ENCODE measurements at regions not wholly inside any gene's neighbourhood (a gene's known extent, or its start where the extent isn't known, plus 50 kb on each side); places are given as distances from the start of the nearest gene placed in this dataset.

DNA sequence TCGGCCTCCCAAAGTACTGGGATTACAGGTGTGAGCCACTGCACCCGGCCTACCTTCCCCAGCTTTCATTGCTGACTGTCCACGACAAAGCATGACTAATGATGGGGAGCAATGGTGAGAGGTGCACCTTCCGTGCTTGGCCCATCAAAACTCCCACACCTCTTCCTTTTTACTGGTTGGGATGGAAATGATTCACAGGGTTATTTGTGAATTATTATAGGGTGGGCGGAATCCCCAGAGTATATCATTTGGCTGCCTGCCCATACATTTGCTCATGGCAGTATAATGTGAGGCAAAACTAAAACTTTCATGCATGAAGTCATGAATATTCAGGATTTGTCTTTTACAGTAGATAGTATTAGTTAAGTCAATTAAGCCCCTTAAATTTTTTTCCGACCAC lies 334.2 kb upstream of the NETO1 start:
- H3K4me3 ChIP-seq (ENCODE audit: low read depth in 1 of 2, low read length in 2 of 2): no peak overlapping the region
- no peaks in the 10 kb centered on the region for H3K27me3 ChIP-seq (ENCODE audit: low read depth, low read length)
- H3K36me3 ChIP-seq (ENCODE audit: control insufficient read depth in 1 of 2, insufficient read depth in 2 of 2, low read length in 2 of 2): no peaks in the 10 kb centered on the region
- no peak overlapping the region for H3K27ac ChIP-seq (ENCODE audit: low read length)
- no peaks in the 10 kb centered on the region for H3K9me3 ChIP-seq (ENCODE audit: control insufficient read depth in 1 of 2, low read length in 2 of 2)
- H3K4me1 ChIP-seq (ENCODE audit: control insufficient read depth in 1 of 2, insufficient read depth in 2 of 2, low read length in 2 of 2): no peaks in the 10 kb centered on the region

DNA sequence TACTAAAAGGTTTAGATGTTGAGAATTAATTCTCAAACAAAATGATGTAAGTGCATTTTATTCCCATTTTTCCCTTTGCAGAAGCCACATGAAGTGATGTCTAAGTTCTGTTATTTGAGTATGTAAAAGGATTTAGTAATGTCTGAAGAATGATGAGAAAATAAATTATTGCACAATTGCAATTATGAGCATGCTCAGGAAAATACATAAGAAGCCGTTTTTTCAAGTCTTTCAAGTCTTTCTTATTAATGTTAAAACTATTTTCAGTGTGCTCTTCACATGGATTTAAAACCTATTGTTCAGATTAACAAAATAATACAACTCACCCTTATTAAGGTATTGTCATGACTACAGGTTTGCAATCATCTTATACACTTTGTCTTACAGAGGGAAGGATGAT lies 331.4 kb upstream of the NETO1 start:
- no peaks in the 10 kb centered on the region for H3K27me3 ChIP-seq (ENCODE audit: low read depth, low read length)
- H3K27ac ChIP-seq (ENCODE audit: low read length): no peak overlapping the region
- no peaks in the 10 kb centered on the region for H3K4me1 ChIP-seq (ENCODE audit: control insufficient read depth in 1 of 2, insufficient read depth in 2 of 2, low read length in 2 of 2)
- H3K9me3 ChIP-seq (ENCODE audit: control insufficient read depth in 1 of 2, low read length in 2 of 2): no peaks in the 10 kb centered on the region
- H3K4me3 ChIP-seq (ENCODE audit: low read depth in 1 of 2, low read length in 2 of 2): no peak overlapping the region
- no peaks in the 10 kb centered on the region for H3K36me3 ChIP-seq (ENCODE audit: control insufficient read depth in 1 of 2, insufficient read depth in 2 of 2, low read length in 2 of 2)

DNA sequence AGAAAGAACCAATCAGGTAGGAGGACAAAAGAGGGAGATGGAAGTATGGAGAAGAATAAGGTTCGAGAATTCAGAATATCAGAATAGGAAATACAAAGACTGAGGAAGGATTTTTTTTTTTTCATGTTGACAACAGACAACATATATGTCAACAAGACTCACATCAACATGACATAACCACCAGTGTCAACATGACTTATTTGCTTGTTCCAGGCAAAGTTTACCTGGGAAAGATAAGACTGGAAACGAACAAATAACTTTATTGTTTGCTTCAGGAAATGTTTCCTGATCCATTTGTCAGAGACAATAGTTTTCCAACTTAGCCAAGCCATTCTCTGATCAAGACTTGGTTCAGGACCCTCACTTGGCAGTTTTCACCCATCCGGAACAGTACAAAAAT lies 321.9 kb upstream of the NETO1 start:
- Histone ChIP-seq H3K9me3 (ENCODE audit: control insufficient read depth in 1 of 2, low read length in 2 of 2) (peaks cover 0 to 2% of the 10 kb centered on the region in 2 donors), H3K4me1 (ENCODE audit: control insufficient read depth in 1 of 2, insufficient read depth in 2 of 2, low read length in 2 of 2) (no peaks in the 10 kb centered on the region), H3K27ac (ENCODE audit: low read length) (no peak overlapping the region), H3K4me3 (ENCODE audit: low read depth in 1 of 2, low read length in 2 of 2) (no peak overlapping the region), H3K27me3 (ENCODE audit: low read depth, low read length) (no peaks in the 10 kb centered on the region), H3K36me3 (ENCODE audit: control insufficient read depth in 1 of 2, insufficient read depth in 2 of 2, low read length in 2 of 2) (no peaks in the 10 kb centered on the region)

DNA sequence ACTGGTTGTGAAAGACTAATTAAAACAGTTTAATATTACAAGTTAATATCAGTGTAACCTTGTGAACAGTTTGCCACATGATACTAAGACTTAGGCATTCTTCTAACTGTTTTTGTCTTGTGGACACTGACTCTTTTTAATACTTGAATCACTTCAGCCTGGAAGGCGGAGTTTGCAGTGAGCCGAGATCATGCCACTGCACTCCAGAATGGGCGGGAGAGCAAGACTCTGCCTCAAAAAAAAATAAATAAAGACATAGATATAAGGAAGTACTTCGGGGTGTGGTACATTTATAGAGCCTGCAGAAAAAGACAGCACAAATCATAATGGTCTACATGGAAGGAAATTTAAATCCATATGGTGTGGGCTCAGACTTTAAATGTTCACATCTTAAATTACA lies 300.4 kb upstream of the NETO1 start:
- no peak overlapping the region for H3K27ac ChIP-seq (ENCODE audit: low read length)
- H3K4me3 ChIP-seq (ENCODE audit: low read depth in 1 of 2, low read length in 2 of 2): no peak overlapping the region
- H3K27me3 ChIP-seq (ENCODE audit: low read depth, low read length): no peaks in the 10 kb centered on the region
- H3K4me1 ChIP-seq (ENCODE audit: control insufficient read depth in 1 of 2, insufficient read depth in 2 of 2, low read length in 2 of 2): no peaks in the 10 kb centered on the region
- H3K9me3 ChIP-seq (ENCODE audit: control insufficient read depth in 1 of 2, low read length in 2 of 2): peaks cover 0 to 3% of the 10 kb centered on the region in 2 donors
- H3K36me3 ChIP-seq (ENCODE audit: control insufficient read depth in 1 of 2, insufficient read depth in 2 of 2, low read length in 2 of 2): no peaks in the 10 kb centered on the region

DNA sequence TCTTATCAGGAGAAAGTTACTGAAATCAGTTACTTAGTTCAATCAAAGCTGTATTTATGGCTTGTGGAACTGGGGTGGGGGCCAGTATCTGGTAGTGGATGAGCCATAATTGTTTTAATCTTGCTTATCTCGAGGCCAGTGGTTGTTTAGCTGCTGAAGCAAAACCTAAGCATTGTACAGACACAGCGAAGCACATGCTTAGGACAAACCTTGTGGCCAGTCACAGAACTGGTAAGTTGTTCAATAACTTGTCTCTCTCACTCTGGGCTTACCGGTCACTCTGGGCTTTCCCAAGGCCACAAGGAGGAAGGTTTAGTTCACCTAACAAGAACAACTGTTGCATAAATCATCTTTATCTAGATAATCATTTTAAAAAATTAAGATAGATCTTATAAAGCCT lies 296.6 kb upstream of the NETO1 start:
- no peak overlapping the region for H3K4me3 ChIP-seq (ENCODE audit: low read depth in 1 of 2, low read length in 2 of 2)
- H3K27ac ChIP-seq (ENCODE audit: low read length): no peak overlapping the region
- no peaks in the 10 kb centered on the region for H3K27me3 ChIP-seq (ENCODE audit: low read depth, low read length)
- H3K36me3 ChIP-seq (ENCODE audit: control insufficient read depth in 1 of 2, insufficient read depth in 2 of 2, low read length in 2 of 2): no peaks in the 10 kb centered on the region
- peaks cover 0 to 3% of the 10 kb centered on the region in 2 donors for H3K9me3 ChIP-seq (ENCODE audit: control insufficient read depth in 1 of 2, low read length in 2 of 2)
- no peaks in the 10 kb centered on the region for H3K4me1 ChIP-seq (ENCODE audit: control insufficient read depth in 1 of 2, insufficient read depth in 2 of 2, low read length in 2 of 2)

DNA sequence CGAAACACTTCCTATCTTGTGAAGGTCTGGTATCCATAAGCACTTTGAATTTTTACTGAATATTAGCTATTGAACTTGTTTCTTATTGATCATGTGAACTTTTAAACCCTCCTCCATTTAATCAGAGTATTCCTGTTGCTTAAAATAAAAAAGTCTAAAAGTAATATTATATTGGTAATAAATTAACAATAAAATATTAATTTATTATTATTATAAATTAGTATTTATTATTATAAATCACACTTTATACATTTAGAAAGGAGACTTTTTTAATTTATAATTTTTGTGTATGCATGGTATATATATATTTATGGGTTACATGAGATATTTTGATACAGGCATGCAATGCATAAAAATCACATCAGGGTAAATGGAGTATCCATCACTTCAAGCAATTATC lies 295.4 kb upstream of the NETO1 start:
- Histone ChIP-seq H3K4me3 (ENCODE audit: low read depth in 1 of 2, low read length in 2 of 2) (no peak overlapping the region), H3K4me1 (ENCODE audit: control insufficient read depth in 1 of 2, insufficient read depth in 2 of 2, low read length in 2 of 2) (no peaks in the 10 kb centered on the region), H3K36me3 (ENCODE audit: control insufficient read depth in 1 of 2, insufficient read depth in 2 of 2, low read length in 2 of 2) (no peaks in the 10 kb centered on the region), H3K27me3 (ENCODE audit: low read depth, low read length) (no peaks in the 10 kb centered on the region), H3K27ac (ENCODE audit: low read length) (no peak overlapping the region), H3K9me3 (ENCODE audit: control insufficient read depth in 1 of 2, low read length in 2 of 2) (peaks cover 0 to 3% of the 10 kb centered on the region in 2 donors)

DNA sequence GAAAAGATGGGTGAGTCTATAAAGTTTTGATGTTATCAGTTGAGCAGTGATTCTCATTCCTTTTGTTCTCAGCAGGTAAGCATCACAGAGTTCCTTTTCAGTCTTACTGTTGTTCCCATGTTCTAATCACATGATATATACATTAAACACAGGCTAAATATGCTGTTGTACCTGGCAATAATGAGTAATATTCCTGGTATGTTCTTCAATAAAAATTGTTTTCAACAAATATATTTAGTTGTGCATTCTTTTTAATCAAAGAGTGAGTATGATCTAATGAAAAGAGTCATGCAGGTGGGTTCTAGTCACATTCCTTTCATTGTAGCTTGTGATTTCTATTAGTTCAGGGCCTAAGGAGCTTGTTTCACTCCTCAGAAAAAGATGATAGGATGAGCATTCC lies 288.3 kb upstream of the NETO1 start:
- Histone ChIP-seq H3K27ac (ENCODE audit: low read length) (no peak overlapping the region), H3K36me3 (ENCODE audit: control insufficient read depth in 1 of 2, insufficient read depth in 2 of 2, low read length in 2 of 2) (no peaks in the 10 kb centered on the region), H3K4me1 (ENCODE audit: control insufficient read depth in 1 of 2, insufficient read depth in 2 of 2, low read length in 2 of 2) (no peaks in the 10 kb centered on the region), H3K27me3 (ENCODE audit: low read depth, low read length) (no peaks in the 10 kb centered on the region), H3K9me3 (ENCODE audit: control insufficient read depth in 1 of 2, low read length in 2 of 2) (no peaks in the 10 kb centered on the region), H3K4me3 (ENCODE audit: low read depth in 1 of 2, low read length in 2 of 2) (no peak overlapping the region)

DNA sequence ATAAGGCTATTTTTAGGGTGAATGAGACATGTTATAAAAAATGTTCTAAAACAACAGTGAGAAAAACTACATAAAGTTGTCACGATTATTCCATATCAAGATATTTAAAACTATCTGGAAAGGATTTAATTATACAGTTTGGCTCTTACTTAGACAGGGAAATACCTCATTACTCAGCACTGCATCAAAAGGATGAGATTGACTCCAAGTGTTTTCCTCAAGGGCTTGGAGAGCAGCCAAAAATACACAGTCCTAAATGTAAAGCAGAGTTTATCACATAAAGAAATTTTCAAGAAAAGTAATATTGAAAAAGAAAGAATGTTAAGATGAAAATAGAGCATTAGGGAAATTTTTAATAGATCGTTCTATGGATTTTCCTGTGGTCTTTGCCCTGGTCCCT lies 285.5 kb upstream of the NETO1 start:
- Histone ChIP-seq H3K9me3 (ENCODE audit: control insufficient read depth in 1 of 2, low read length in 2 of 2) (no peaks in the 10 kb centered on the region), H3K4me1 (ENCODE audit: control insufficient read depth in 1 of 2, insufficient read depth in 2 of 2, low read length in 2 of 2) (no peaks in the 10 kb centered on the region), H3K4me3 (ENCODE audit: low read depth in 1 of 2, low read length in 2 of 2) (no peak overlapping the region), H3K36me3 (ENCODE audit: control insufficient read depth in 1 of 2, insufficient read depth in 2 of 2, low read length in 2 of 2) (no peaks in the 10 kb centered on the region), H3K27me3 (ENCODE audit: low read depth, low read length) (no peaks in the 10 kb centered on the region), H3K27ac (ENCODE audit: low read length) (no peak overlapping the region)

DNA sequence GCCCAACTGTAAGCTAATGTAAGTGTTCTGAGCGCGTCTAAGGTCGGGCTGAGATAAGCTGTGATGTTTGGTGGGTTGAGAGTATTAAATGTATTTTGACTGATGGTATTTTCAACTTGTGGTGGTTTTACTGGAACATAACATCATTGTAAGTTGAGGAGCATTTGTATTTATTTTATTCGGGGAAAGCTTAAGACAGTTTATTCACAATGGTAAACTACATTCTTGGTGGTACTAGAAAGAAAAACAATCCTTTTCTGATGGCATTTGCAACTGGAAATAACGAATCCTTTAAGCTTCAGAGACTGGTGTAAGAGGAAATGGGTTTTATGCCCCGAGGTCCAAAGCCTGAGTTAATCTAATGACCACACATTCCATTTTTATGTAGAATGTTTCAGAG lies 283.3 kb upstream of the NETO1 start:
- Histone ChIP-seq H3K4me3 (ENCODE audit: low read depth in 1 of 2, low read length in 2 of 2) (no peak overlapping the region), H3K4me1 (ENCODE audit: control insufficient read depth in 1 of 2, insufficient read depth in 2 of 2, low read length in 2 of 2) (no peaks in the 10 kb centered on the region)

DNA sequence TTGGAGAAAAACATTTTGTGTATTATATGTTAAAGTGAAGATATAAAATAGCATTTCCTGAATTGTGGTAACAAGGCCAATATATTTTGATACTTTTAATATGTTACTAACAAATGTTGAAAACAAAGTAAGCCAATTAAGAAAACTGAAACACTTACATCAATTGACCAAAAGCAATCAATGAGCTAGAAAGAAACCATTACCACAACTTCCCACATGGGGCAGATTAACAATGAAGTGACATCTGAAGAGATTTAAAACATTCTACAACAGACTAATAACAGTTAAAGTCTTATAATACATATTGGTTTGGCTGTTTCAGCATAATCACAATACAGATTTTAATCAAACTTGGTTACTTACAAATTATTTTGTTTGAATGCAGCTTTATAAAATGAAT lies 282.4 kb upstream of the NETO1 start:
- H3K27ac ChIP-seq (ENCODE audit: low read length): no peak overlapping the region
- H3K27me3 ChIP-seq (ENCODE audit: low read depth, low read length): no peaks in the 10 kb centered on the region
- H3K9me3 ChIP-seq (ENCODE audit: control insufficient read depth in 1 of 2, low read length in 2 of 2): no peaks in the 10 kb centered on the region
- H3K4me3 ChIP-seq (ENCODE audit: low read depth in 1 of 2, low read length in 2 of 2): no peak overlapping the region
- H3K4me1 ChIP-seq (ENCODE audit: control insufficient read depth in 1 of 2, insufficient read depth in 2 of 2, low read length in 2 of 2): no peaks in the 10 kb centered on the region
- H3K36me3 ChIP-seq (ENCODE audit: control insufficient read depth in 1 of 2, insufficient read depth in 2 of 2, low read length in 2 of 2): no peaks in the 10 kb centered on the region

More for the DNA sequence above, 283.3 kb upstream of the NETO1 start:
- Histone ChIP-seq H3K36me3 (ENCODE audit: control insufficient read depth in 1 of 2, insufficient read depth in 2 of 2, low read length in 2 of 2) (no peaks in the 10 kb centered on the region), H3K9me3 (ENCODE audit: control insufficient read depth in 1 of 2, low read length in 2 of 2) (no peaks in the 10 kb centered on the region), H3K27ac (ENCODE audit: low read length) (no peak overlapping the region), H3K27me3 (ENCODE audit: low read depth, low read length) (no peaks in the 10 kb centered on the region)

DNA sequence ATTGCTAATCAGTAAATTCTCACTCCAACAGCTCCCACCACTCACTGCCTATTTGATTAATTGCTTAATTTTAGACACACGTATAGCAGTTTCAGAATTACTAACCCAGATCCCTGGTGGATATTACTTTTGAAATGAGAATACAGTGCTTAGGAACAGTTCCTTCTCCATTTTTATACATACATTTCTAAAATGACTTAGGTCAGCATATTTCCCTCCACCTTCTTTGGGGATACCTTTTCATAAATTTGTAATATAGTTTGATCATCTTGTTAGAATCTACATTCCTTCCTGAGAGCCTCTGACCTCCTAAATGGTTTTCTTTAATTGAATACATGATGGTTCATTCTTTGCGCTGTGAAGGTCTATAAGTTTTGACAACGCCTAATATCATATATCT lies 279.8 kb upstream of the NETO1 start:
- H3K4me1 ChIP-seq (ENCODE audit: control insufficient read depth in 1 of 2, insufficient read depth in 2 of 2, low read length in 2 of 2): no peaks in the 10 kb centered on the region
- no peaks in the 10 kb centered on the region for H3K36me3 ChIP-seq (ENCODE audit: control insufficient read depth in 1 of 2, insufficient read depth in 2 of 2, low read length in 2 of 2)
- no peaks in the 10 kb centered on the region for H3K9me3 ChIP-seq (ENCODE audit: control insufficient read depth in 1 of 2, low read length in 2 of 2)
- no peaks in the 10 kb centered on the region for H3K27me3 ChIP-seq (ENCODE audit: low read depth, low read length)
- H3K27ac ChIP-seq (ENCODE audit: low read length): no peak overlapping the region
- H3K4me3 ChIP-seq (ENCODE audit: low read depth in 1 of 2, low read length in 2 of 2): no peak overlapping the region

DNA sequence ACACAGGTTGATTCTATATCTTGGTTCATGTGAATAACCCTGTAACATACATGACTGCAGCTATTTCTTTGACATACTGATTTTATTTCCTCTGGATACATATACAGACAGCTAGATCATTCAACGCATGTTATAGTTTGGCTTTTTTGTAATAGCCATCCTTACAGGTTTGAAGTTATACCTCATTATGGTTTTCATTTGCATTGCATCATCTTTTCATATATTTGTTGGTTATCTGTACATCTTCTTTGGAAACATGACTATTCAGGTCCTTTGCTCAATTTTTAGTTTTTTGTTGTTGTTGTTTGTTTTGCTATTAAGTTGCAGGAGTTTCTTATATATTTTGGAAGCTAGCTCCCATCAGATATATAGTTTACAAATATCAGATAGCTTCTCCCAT lies 276.2 kb upstream of the NETO1 start:
- H3K36me3 ChIP-seq (ENCODE audit: control insufficient read depth in 1 of 2, insufficient read depth in 2 of 2, low read length in 2 of 2): no peaks in the 10 kb centered on the region
- H3K4me1 ChIP-seq (ENCODE audit: control insufficient read depth in 1 of 2, insufficient read depth in 2 of 2, low read length in 2 of 2): no peaks in the 10 kb centered on the region
- no peaks in the 10 kb centered on the region for H3K27me3 ChIP-seq (ENCODE audit: low read depth, low read length)
- H3K9me3 ChIP-seq (ENCODE audit: control insufficient read depth in 1 of 2, low read length in 2 of 2): no peaks in the 10 kb centered on the region
- H3K4me3 ChIP-seq (ENCODE audit: low read depth in 1 of 2, low read length in 2 of 2): no peak overlapping the region
- H3K27ac ChIP-seq (ENCODE audit: low read length): no peak overlapping the region
